T-helper 1 cell (primary cell): ENCODE measurements at regions not wholly inside any gene's neighbourhood (a gene's known extent, or its start where the extent isn't known, plus 50 kb on each side); places are given as distances from the start of the nearest gene placed in this dataset.

Experiments used
- DNase-seq, 5 donors: peaks; one replicate each; pipeline ENCODE4 v3.0.0-alpha.2; 2012 to 2020

DNA sequence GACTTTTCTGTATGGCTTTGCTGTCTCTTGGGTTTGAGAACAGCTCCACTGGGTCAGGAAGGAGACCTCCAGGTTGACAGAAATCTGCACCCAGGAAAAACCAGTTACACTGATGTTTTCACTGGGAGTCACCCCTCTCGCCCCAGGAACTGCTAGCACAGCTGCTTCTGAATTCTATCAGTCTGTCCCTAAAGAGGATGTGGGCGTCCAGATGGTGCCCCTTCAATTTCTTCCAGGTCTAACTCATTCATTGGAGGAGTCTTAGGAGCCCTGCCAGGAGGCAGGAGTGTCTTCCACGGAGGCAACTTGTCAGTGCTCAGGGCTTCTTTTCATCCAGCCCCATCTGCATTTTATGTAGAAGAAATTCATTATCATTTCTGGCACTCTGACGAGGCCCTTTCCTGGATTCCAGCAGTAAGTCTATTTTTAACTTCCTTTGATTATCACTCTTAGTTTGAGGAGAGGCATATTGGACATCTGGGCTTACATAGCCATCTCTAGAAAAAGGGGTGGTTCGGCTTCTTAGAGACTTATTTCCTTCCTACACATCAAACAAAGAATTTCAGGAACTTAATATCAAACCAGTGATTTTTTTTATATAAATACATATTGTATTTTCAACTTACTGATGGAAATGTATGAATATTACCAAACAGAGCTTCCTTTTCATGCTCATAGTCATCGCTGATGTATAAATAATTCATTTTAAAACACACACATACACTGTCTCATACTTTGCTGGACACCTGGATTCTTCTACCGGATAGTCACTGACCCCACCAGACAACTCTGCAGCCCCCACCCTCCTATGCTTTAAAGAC lies 148.8 kb downstream of the IRX2 start:
- DNase-seq = no peak

DNA sequence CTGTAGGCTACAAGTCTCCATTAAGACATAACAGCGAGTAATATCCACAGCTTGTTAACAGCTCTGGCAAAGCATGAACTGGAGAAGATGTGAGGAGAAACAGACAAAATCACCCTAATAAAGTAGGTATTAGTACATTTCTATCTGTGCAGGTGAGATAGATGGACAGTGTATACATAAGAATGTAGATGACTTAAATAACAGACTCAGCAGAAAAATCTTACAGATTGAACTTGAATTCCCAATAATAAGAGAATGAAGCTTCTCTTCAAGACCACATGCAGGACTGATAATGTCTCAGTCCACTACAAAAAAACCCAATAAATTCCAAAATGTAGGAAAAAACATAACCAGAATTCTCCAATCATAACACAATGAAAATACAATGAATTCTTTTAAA lies 153.0 kb downstream of the IRX2 start:
- DNase-seq = no peak

DNA sequence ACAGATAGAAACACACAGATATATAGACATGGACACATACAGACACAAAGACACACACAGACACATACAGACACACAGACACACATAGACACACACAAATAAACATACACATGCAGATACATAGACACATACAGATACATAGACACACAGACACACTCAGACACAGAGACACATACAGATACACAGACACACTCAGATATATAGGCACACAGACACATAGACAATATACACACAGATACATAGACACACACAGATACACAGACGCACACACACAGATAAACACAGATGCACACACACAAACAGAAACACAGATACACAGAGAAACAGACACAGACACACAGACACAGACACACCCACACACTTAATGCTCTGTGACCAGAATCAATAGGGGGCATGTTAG lies 156.8 kb downstream of the IRX2 start:
- DNase-seq = no peak

DNA sequence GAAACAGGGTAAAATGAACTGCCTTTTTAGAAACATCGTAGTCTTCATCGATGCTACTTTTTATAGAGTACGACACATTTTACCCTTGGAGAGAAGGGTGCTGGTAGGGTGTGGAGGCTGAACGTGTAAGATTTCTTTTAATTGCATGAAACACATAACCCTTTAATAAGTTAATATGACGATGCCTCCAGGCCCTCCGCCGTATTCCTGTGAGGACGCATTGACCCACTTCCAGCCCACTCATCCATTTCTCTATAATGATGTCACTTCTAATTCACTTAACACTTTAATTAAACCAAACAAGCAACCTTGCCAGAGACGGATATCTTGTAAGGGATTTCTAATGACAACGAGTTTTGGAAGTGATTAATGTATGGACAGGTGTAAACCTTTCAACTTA lies 158.7 kb downstream of the IRX2 start:
- DNase-seq = no peak

DNA sequence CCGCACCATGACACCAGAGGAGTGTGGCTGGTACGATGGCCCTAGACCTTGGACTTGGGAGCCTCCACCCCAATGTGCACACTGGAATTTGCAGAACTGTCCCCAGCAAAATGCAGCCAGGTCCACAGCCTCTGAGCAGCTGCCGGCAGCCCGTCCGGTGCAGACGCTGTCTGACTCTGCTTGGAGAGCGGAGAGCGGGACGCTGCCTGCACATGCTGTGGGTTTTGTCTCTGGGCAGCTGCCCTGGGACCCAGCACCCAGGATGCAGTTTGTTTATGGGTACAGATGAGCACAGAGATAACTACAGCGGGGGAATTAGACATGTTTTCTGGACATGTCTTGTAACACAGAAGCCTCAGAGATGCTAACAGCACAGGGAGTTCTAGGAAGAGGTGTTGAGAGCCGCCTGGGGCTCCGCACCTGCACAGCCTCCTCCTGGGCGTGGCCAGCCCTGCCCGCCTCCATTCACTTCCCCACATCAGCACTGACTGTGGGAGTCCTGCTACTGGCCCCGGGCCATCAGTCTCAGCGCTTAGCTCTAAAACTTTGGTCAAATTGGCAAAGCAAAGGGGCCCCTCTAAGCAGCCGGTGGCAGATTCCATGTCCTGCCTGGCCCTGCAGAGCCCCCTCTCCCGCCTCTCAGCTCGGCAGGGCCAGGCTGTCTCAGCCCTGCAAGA lies 159.6 kb downstream of the IRX2 start:
- no peak for DNase-seq

DNA sequence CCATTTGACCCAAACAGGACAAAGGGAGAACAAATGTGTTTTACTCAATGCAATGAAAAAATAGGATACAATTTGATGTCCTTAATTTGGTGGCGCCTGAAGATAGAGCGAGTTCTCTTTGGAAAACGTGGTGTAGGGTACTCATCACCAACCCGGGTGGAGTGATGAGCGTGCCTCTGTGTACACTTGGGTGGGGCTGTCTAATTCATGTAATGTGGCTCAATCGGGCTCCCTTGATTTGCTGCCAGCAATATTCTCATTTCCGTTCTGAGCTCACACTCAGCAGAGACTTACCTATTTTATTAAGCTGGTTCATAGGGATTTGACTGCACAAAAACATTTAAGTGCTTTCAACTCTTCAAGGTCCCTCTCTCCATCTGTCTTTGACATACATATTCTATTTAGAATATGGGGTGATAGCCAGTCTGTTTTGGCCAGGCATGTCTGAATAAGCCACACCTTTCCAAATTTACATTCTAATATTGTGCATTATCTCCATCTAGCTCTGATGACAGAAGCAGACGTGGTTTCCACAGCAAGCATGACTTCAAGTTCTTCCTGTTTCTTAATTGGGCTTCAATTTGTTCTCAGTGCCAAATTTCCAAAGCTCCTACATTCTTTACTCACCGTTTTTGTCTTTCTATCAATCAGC lies 162.5 kb downstream of the IRX2 start:
- DNase-seq = no peak

DNA sequence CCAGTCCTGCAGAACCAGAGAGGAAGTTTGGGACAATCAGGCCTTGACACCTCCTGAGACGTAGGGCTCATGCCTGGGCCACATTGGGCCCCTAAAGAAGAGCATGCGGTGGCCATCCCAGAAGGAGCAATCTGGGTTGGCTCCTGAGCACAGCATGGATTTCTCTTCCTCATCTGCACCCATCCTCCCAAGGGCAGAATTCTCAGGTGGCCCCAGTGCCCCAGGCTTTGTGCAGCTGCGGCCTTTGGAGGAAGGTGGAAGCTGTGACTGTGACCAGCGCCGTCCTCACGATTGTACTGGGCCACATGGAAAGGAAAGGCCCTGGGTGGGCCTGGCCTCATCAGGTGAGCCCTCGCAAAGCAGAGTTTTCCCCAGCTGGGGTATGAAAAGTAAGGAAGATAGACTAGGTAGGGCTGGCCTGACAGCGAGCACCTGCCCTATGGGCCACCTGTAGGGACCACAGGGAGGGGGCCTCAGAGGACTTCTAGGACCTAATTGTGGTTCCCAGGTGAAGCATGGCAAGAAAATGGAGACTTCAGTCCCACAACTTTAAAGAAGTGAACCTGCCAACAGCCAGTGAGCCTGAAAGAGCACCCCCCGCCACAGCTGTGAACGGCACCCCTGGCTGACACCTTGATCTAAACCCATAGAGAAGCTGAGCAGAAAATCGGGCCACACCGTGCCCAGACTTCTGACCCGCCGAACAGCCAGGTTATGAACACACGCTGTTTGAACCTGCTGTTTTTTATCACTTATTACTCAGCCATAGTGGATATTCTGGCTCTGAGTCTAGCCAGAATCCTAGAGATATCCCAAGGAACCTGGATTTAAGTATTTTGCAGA lies 164.1 kb downstream of the IRX2 start:
- DNase-seq = no peak

DNA sequence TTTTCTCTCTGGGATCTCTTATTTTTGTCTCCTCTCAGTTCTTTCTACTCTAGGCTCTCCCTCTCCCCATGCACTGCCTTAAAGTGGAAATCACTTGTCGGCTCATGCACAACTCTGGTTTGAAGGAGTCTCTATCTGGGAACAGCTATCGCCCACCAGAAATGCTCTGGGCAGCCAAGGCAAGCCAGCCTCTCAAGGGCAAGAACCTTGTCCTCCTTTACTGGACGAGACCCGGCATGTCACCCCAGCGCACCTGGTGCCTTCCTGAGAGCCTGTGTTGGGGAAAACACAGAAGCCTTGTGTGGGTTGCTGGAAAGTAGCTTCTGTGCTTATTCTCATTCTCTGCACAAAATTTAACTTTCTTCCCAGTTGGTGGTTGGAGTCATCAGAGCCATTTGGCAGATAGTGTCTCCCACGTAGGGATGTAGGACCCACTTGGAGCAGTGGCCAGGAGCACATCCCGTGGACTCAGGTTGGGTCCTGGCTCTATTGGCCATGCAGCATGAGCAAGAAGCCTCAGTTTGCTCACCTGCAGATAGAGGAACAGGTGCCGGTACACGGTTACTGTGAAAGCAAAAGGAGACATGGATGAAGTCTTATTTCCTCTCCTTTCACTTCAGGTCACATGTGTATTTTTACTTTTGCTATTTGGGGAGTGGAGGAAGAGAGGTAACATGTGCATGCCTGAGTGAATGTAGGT lies 165.3 kb downstream of the IRX2 start:
- no peak for DNase-seq

DNA sequence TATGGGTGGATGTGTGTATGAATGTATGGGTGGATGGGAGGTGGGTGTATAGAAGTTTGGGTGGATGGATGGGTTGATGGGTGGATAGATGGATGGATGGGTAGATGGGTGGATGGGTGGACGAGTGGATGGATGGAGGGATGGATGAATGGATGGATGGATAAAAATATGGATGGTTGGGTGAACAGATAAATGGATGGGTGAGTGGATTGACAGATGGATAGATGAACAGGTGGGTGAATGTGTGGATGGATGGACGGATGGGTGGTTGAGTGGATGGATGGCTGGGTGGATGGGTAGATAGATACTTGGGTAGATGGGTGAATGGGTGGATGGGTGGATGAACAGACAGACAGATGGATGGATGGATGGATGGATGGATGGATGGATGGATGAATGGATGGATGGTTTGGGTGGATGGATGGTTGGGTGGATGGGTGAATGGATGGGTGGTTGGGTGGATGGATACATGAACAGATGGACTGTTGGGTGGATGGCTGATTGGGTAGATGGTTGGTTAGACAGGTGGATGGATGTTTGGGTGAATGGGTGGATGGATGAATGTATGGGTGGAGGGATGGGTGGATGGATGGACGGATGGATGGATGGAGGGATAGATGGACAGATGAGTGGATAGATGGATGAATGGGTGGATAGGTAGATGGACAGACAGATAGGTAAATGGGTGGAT lies 166.8 kb downstream of the IRX2 start:
- no peak for DNase-seq

DNA sequence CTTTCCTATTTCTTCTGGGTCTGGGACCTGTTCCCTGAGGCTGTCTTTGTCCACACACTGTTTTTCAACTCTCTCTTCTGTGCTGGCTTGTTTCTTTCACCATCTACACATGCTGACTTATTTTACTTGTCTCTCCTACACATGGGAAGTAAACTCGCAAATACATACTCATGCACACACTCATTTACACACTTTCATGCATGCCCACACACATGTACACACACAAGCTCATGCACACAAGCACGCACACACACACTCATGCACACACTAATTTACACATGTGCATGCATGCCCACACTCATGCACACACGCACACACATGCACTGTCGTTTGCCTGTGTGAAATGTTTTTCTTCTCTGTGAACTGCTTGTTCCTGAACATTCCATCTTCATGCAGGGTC lies 169.0 kb downstream of the IRX2 start:
- no peak for DNase-seq

DNA sequence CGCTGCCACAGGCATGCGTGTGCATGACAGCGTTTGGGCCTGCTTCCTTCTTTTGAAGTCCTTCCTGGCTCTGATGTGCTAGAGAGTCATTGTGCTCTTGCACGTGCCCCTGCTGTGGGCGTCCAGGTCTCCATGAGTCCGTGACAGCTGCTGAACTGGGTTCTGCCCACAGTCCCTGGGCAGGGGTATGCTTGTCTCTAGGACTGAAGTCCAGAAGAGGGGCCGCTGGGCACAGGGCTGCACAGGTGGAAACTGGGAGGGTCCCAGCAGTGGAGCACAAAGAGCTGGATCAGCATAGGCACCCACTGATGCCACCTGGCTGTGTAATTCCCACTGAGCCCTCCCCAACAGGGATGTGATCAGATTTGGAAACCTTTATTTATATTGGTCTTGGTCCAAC lies 169.4 kb downstream of the IRX2 start:
- no peak for DNase-seq

DNA sequence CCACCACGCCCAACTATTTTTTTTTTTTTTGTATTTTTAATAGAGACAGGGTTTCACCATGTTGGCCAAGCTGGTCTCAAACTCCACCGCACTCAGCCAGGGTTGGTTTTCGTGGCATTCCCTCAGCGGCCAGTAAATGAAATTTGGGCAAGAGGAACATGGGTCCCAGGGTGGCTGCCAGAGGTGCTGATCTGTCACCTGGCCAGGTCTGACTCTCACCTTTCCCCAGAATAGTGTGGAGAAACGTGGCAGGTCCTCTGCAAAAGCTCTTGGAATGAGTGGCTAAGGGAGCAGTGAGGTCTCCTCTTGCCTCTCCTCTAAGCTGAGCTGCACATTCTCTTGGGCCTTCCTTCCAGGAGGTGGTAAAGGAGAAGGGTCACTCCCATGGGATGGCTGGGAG lies 170.1 kb downstream of the IRX2 start:
- DNase-seq = no peak

DNA sequence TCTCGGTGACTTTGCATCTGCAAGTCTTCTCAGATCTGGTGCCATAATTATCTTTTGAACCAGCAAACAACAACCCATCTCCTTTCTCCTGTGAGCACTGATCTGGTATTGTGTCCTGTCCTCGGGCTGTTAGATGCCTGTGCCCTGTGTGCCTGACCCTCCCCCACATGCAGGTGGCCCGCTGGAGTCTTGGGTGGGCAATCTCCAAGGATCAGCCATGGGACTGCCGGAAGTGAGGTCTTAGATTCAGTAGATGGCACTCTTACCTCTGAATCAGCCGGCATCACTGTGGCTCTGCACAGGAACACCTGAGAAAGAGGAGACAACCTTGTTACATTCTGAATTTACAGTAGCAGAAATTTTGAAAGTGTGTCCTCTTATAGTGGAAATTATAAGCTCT lies 172.4 kb downstream of the IRX2 start:
- no peak for DNase-seq

DNA sequence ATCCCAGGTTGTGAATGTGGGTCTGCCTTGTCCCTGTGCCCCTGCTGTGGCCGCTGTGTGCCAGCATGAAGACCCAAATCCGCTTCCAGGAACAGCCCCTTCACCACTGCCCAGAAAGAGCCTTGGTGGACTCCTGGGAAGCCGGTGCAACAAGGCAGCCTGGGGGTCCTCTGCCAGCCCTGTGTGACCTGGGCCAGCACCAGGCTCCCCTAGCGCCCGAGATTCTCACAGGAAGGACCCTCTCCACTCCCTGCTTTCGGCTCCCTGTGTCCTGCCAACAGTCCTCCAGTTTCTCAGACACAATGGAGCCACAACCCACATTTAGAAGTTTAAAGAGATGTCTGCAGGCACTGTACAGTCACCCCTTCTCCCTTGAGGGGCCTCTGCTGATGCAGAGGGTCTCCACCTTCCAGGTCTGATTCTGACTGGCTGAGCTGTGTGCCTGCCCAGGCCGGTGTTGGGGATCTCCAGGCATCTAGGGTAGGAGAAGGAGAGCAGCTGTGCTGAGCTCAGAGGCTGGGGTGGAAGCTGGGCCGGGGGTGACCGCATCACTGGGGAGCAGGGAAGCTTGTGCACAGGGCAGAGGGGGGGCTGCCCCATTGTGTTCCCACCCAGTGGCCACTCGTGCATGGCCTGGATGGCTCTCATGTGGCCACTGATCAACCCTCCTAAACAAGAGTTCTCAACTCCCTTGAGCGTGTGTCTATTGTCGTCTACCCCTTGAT lies 174.0 kb downstream of the IRX2 start:
- DNase-seq = no peak

DNA sequence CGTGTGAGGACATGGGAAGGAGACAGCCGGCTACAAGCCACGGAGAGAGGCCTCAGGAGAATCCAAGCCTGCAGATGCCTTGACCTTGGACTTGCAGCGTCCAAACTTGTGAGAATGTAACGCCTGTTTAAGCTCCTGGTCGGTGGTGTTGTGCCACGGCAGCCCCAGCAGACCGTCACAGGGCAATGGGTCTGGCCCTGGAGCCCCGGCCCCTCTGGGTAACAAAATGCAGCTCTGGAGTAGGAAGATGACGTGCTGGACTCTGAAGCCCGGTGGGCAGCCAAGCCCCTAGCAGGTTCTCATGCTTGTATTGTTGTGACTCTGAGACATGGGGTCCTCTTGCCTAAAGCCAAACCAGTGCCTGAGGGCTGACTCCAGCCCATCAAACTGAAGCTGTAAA lies 174.7 kb downstream of the IRX2 start:
- DNase-seq = no peak

DNA sequence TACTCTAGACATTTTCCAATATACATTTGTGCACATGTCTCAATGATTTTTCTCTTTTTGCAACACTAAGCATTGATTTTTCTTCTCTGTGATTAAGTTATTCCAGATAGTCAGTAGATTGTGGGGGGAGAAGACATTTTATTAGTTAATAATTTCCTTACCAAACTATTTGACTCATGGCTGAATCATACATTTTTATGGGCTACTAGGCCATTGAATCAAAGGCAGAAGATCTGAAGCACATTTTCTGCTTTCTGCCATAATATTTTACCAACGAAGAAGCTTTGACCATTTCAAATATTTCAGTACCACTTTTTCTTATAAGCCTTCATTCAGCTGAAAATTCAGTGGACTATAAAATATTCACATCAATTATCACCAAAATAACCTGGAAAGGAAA lies 175.6 kb downstream of the IRX2 start:
- no peak for DNase-seq

DNA sequence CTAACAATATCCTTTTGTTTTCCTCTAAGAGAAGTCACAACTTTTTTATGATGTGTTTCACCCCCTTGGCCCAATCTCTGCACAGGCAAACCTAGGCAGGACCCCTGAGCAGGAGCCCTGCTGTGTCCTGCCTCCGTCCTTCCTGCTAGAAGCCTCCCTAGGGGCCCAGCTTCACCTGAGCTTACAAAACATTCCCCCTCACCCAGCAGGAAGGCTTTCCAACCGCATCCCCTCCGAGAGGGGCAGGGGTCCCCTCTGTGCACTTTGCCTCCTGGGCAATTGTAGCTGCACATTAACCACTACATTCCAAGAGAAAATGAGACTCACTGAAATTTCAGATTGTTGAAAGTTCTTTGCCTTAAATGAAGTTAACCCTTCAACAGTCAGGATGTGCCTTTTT lies 176.2 kb downstream of the IRX2 start:
- no peak for DNase-seq

DNA sequence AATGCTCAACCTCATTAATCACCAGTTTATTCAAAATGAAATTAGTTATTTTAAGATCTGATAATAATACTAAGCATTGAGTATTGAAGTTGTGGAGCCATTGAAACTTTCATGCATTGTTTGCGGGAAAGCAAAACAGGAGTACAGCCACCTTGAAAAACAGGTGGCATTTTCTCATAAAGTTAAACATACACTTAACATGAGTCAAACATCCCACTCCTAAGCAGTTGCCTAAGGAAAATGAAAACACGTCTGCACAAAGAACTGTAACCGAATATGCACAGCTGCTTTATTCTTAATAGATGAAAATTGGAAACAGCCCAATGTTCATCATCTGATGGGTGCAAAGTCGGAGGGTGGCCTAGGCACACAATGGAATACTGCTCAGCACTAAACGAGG lies 177.3 kb downstream of the IRX2 start:
- no peak for DNase-seq

DNA sequence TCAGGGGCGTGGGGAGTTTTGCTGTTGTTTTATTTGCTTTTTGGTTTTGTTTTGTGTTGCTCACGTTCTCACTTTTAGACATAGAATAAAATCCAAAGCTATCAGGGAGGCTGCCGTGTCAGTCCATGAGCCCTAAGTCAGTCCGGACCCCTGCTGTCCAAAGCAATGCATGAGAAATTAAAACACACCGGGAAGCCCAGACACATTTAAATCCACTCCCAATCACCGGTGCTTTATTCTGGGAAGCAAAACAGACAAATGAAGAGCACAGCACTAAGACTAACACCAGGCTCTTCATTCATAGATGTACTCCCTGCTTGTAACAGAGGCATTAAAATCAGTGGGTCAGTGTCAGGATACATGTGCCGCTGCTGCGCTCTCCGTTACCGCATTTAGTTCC lies 180.9 kb downstream of the IRX2 start:
- no peak for DNase-seq

DNA sequence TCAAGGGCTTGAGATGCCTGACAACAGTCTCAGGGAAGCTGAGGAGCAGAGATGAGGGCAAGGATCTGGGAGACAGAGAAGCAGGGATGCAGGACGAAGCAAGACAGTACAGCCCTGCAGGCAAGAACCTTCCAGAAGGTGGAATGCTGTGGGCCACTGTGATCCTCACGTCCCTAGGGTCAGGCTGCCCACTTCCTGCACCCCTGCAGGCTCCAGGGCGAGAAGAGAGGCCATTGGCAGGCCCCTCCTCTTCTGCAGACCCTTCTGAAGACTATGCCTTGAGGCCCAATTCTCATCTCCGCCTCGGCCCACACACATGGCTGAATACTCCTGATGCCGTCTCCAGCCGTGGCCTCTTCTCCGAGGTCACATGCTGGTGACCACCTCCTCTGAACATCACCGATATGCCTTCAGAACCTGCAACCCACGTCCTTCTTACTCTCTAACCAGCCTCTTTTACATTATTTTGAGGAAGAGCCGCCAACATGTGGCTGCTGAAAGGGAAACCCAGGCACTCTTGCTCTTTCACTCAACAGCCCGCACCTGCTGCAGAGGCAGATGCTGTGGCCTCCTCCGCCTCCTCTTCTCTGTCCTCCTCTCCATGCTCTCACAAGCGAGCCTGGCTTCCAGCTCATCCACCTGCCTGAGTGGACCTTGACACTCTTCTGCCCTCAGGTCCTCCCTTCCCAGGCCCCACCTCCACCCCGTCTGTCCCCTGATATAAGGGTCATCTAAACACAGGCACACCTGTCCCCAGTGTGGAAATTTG lies 181.5 kb downstream of the IRX2 start:
- DNase-seq = no peak
